Right lobe of liver (tissue), 4 donors: ENCODE measurements at regions not wholly inside any gene's neighbourhood (a gene's known extent, or its start where the extent isn't known, plus 50 kb on each side); places are given as distances from the start of the nearest gene placed in this dataset.

Experiments used
- CTCF ChIP-seq, 4 donors: fragments of 200-600 bp in 3 of 4; fragments of 450-650 bp in 1 of 4; IDR thresholded peaks; one replicate each; pipeline versions ENCODE4 v1.5.1 to v1.8.0; 2016 to 2022; ENCODE audit warnings: antibody characterized with exemption in 4 of 4, mild to moderate bottlenecking in 2 of 4
- POLR2A ChIP-seq: fragments of 450-650 bp; IDR thresholded peaks from one replicate; pipeline ENCODE4 v1.6.1; 2017; ENCODE audit warnings: antibody characterized with exemption, mild to moderate bottlenecking
- donor health status: DM: no; HTN: no; CAD: no.
- donor health status: DM: no; HTN: no; CAD: no.
- donor health status: DM: no; HTN: yes; CAD: no.

DNA sequence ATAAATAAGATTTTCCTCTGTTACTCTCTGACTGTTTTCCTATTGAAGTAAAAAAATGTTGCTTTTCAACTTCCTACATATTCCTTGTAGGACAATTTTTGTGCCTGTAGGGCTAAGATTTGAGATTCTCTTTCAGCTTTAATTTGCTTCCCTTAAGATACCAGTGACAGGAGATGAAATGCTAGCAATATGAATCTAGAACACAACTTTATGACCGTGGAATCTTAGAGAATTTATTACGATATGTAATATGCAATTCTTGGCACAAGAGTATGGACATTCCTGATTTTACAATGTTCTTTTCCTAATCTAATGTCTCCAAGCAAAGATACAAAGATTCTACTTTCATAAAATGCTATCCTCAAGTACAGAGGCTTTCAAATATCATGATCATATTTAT, 180.9 kb downstream of the KCNE4 start:
- TF ChIP-seq CTCF (IDR thresholded peaks at IDR 0.05) (no peak), POLR2A (no peak)
